Stimulated activated memory B cell treated with anti-CD40 and anti-IgM and Interleukin-4, amounts not matched to agents 10 μg/mL and 1 μg/mL and 100 μg/mL, for 72 hours (primary cell): ENCODE measurements at regions not wholly inside any gene's neighbourhood (a gene's known extent, or its start where the extent isn't known, plus 50 kb on each side); places are given as distances from the start of the nearest gene placed in this dataset.

Experiments used
- ATAC-seq: fragments of 150-1000 bp; cut with Tn5 transposase; 2 replicates; pipeline ENCODE4 v1.10.0; 2021
- H3K27ac Mint-ChIP-seq: one replicate; pipeline ENCODE4 v1.8.0; 2022; ENCODE audit warnings: mild to moderate bottlenecking, mixed read lengths
- H3K27me3 Mint-ChIP-seq: one replicate; pipeline ENCODE4 v1.8.0; 2022; ENCODE audit warnings: mixed read lengths
- H3K36me3 Mint-ChIP-seq: one replicate; pipeline ENCODE4 v1.8.0; 2022; ENCODE audit warnings: mixed read lengths
- H3K4me1 Mint-ChIP-seq: one replicate; pipeline ENCODE4 v1.8.0; 2022; ENCODE audit warnings: mixed read lengths
- H3K4me3 Mint-ChIP-seq: one replicate; pipeline ENCODE4 v1.8.0; 2022; ENCODE audit warnings: mild to moderate bottlenecking, moderate library complexity, mixed read lengths
- H3K9me3 Mint-ChIP-seq: one replicate; pipeline ENCODE4 v1.8.0; 2022; ENCODE audit warnings: mixed read lengths

DNA sequence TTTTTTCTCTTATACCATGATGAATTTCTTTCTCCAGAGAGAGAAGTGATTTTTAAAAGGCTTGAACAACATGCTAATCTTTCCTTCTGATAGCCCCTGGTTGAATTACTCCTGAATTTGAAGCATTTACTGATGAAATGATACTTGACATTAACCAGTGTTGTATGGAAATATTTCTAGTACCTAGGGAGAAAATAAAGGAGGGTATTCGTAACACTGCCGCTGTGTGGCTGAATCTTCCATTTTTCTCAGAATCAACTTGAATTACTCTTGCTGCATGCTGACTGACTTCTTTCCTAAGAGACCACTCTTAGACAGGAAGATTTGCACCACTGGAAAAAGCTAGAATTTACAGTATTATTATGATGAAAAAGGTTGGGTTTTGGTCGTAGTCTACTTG, 118.3 kb downstream of the FAT3 start:
- no peaks in the 10 kb centered on the region for H3K4me1 Mint-ChIP-seq
- no peaks in the 10 kb centered on the region for H3K27me3 Mint-ChIP-seq
- H3K4me3 Mint-ChIP-seq: no peak overlapping the region

DNA sequence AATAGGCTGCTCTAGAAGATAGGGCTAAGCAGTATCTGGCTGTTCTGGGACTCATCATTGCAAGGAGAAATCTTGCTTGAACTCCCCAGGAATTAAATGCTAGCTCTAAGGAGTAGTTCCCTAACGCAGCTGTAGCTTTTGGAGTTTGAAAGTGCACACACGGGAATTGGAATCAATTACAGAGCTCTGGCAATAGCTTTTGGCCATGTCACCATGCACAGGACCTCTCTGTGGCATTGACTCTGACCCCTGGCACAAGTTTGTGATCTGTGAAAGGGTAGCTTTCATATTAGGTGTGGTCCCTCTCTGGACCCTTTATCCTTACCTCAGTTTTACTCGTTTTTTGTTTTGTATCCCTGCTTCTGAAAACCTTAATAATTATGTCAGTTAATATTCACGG, 121.6 kb downstream of the FAT3 start:
- Mint-ChIP-seq H3K27ac (no peak overlapping the region), H3K4me3 (no peak overlapping the region), H3K36me3 (no peaks in the 10 kb centered on the region), H3K4me1 (no peaks in the 10 kb centered on the region), H3K9me3 (peaks cover 4% of the 10 kb centered on the region), H3K27me3 (no peaks in the 10 kb centered on the region)
- no peak for ATAC-seq

More for the DNA sequence above, 118.3 kb downstream of the FAT3 start:
- H3K27ac Mint-ChIP-seq: no peak overlapping the region
- ATAC-seq: no peak
- peaks cover 8% of the 10 kb centered on the region for H3K9me3 Mint-ChIP-seq
- H3K36me3 Mint-ChIP-seq: no peaks in the 10 kb centered on the region

DNA sequence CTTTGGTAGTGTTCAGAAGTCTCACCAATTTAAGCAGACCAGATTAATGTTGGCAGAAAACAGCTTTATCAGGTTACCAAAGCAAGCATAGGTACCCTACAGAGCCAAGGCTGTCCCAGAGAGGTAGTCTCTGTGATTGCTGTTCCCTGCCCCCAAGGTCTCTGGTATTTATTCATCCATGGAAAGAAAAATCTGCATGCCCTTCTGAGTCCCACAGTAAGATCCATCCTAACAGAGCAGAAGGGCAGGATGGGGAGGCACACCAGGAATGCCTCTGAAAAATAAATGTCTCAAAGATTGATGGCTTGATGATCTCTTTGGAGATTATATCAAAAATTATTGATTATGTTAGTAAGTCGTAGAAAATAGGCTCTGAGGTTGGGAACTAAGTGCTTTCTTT, 122.8 kb downstream of the FAT3 start:
- ATAC-seq: no peak
- Mint-ChIP-seq H3K4me1 (no peaks in the 10 kb centered on the region), H3K27ac (no peak overlapping the region), H3K4me3 (no peak overlapping the region), H3K9me3 (peaks cover under 1% of the 10 kb centered on the region), H3K27me3 (no peaks in the 10 kb centered on the region), H3K36me3 (no peaks in the 10 kb centered on the region)

DNA sequence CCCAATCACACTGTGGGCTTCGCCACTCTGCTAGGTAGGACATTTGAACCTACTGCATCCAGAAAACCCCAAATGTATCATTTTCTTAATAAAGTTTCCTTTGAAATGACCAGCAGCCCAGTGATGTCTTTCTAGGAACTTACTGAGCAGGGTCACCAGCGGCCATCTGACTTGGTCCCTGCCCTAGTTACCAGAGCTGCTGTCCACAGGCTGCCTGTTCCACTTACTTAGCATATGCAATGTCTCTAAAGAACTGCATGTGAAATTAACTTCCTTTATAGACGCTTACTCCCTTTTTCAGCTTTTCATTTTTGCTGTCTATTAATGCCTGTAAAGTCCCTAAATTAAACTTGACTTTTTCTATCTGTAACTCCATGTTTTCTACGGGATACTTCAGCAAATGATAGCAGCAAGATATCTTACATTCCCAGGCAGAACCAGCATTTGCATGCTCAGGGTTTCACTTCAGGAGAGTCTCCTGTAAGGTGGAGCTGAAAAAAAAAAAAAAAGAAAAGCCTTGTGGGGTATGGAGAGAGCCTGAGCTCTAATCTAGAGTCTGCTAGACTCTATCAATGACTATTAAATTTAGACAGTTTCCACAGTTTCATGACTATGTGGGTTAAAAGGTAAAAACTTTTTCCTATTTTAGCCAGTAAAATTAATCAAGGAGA, 125.0 kb downstream of the FAT3 start:
- peaks cover 7% of the 10 kb centered on the region for H3K9me3 Mint-ChIP-seq
- no peak for ATAC-seq
- H3K4me1 Mint-ChIP-seq: no peaks in the 10 kb centered on the region
- H3K27me3 Mint-ChIP-seq: no peaks in the 10 kb centered on the region
- no peak overlapping the region for H3K27ac Mint-ChIP-seq
- H3K36me3 Mint-ChIP-seq: no peaks in the 10 kb centered on the region
- H3K4me3 Mint-ChIP-seq: no peak overlapping the region

DNA sequence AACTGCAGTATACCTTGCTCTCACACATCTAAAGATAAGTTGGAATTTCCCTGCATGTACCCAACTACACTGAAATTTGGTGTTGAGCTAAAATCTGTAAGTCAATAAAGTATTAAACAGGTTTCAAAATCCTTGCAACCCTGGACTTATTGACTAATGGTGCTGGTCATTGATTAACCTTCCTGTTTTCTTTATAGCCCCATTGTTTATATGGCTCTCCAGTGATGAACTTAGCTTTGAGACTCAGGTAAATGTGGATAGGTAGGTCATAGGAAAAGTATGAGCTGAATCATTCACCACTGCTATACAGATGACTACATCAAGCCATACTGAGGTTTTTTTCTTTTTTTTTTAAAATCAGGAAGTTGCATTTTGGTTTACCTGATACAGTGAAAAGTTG, 132.7 kb downstream of the FAT3 start:
- H3K9me3 Mint-ChIP-seq: peaks cover 7% of the 10 kb centered on the region
- H3K27ac Mint-ChIP-seq: no peak overlapping the region
- no peaks in the 10 kb centered on the region for H3K27me3 Mint-ChIP-seq
- no peak for ATAC-seq
- no peaks in the 10 kb centered on the region for H3K4me1 Mint-ChIP-seq
- no peaks in the 10 kb centered on the region for H3K36me3 Mint-ChIP-seq
- no peak overlapping the region for H3K4me3 Mint-ChIP-seq

DNA sequence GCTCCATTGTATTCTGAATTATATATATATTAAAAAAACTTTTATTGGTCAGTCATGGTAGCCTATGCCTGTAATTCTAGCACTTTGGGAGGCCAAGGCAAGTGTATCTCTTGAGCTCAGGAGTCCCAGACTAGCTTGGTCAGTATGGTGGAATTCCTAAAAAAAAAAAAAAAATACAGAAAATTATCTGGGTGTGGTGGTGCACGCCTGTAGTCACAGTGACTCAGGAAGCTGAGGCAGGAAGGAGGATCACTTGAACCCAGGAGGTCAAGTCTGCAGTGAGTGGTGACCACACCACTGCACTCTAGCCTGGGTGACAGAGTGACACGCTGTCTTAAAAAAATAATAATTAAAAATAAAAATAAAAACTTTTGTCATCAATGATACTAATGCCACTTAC, 133.2 kb downstream of the FAT3 start:
- no peak for ATAC-seq

DNA sequence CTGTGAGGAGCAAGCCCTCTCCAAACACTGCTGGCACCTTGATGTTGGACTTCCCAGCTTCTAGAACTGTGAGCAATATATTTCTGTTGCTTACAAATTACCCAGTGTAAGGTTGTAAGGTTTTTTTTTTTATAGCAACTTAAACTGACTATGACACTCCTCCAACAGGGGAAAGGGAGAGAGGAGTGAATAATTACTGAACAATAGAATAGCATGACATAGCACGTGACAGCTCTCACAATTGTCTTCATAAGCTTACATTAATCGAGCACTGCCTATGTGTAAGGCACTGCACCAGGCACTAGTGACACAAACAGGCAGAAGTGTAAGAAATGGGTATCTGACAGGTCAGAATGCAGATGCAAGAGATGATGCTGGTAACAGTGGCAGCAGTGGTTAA, 136.9 kb downstream of the FAT3 start:
- Mint-ChIP-seq H3K4me1 (no peaks in the 10 kb centered on the region), H3K36me3 (no peaks in the 10 kb centered on the region)

More for the DNA sequence above, 133.2 kb downstream of the FAT3 start:
- Mint-ChIP-seq H3K27ac (no peak overlapping the region), H3K4me1 (no peaks in the 10 kb centered on the region), H3K27me3 (no peaks in the 10 kb centered on the region), H3K9me3 (peaks cover 4% of the 10 kb centered on the region), H3K4me3 (no peak overlapping the region), H3K36me3 (no peaks in the 10 kb centered on the region)

DNA sequence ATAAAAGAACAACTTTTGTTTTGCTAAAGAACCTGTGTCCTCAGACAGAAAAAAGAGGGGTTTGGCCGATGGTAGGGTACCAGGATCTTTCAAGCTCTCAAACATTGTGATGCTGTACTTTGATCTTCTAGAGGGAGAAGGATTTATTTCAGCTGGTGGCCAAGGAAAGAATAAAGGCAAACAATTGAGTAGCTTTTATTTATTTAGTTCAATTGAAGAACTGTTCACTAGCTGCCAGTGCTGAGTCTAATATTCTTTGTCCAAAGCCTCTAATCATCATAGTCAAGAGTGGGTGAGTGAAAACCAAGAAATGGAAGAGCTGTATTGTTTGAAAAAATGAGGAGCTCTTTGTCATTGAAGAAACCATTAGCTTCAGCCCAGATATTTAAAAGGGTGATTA, 138.4 kb downstream of the FAT3 start:
- Mint-ChIP-seq H3K36me3 (no peaks in the 10 kb centered on the region), H3K27me3 (no peaks in the 10 kb centered on the region), H3K27ac (no peak overlapping the region), H3K4me3 (no peak overlapping the region), H3K9me3 (no peaks in the 10 kb centered on the region), H3K4me1 (no peaks in the 10 kb centered on the region)
- no peak for ATAC-seq

More for the DNA sequence above, 136.9 kb downstream of the FAT3 start:
- no peak overlapping the region for H3K27ac Mint-ChIP-seq
- no peak overlapping the region for H3K4me3 Mint-ChIP-seq
- no peak for ATAC-seq
- no peaks in the 10 kb centered on the region for H3K27me3 Mint-ChIP-seq
- H3K9me3 Mint-ChIP-seq: no peaks in the 10 kb centered on the region

DNA sequence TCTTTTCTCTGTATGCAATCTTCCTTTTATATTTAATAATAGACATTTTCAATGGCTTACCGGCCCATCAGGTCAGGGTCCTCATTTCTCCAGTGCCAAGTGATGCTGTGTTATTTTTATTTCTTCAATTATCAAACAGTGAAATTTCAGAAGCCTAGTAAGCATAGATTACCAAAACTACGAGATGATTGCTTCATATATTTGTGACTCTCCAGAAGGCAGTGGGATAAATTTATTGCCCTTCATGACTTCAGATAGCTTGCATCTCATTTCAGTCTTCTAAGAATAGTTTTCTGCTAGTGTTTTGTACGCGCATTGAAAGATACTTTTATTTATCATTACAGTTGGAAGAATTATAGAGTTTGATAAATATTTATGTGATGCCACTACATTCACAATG, 139.6 kb downstream of the FAT3 start:
- H3K27me3 Mint-ChIP-seq: no peaks in the 10 kb centered on the region
- no peaks in the 10 kb centered on the region for H3K4me1 Mint-ChIP-seq
- no peaks in the 10 kb centered on the region for H3K9me3 Mint-ChIP-seq
- no peak overlapping the region for H3K27ac Mint-ChIP-seq
- H3K4me3 Mint-ChIP-seq: no peak overlapping the region
- ATAC-seq: no peak
- H3K36me3 Mint-ChIP-seq: no peaks in the 10 kb centered on the region

DNA sequence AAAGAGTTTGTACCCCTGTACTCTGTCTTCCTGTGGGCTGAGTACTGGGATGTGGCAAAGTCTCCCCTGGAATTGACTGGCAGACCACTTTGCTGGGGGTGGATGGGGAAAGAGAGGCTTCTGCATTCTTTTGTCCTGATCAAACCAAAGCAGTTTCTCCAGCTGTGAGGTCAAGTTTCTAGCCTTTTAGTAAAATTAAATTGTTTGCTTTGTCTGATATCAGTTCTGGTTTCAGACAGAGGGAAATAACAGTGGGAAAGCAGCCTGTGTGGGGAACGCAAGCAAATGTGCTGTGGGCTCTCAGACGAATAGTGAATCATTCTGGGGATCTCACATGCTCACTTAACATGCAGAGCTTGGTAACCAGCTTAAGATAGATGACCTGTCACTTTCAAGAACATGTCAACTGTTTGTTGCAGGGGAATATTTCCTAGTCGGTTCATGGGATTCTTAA, 151.6 kb downstream of the FAT3 start:
- no peak for ATAC-seq
- H3K4me3 Mint-ChIP-seq: no peak overlapping the region
- H3K9me3 Mint-ChIP-seq: peaks cover 3% of the 10 kb centered on the region
- no peaks in the 10 kb centered on the region for H3K27me3 Mint-ChIP-seq
- no peaks in the 10 kb centered on the region for H3K36me3 Mint-ChIP-seq
- H3K4me1 Mint-ChIP-seq: no peaks in the 10 kb centered on the region
- H3K27ac Mint-ChIP-seq: no peak overlapping the region

DNA sequence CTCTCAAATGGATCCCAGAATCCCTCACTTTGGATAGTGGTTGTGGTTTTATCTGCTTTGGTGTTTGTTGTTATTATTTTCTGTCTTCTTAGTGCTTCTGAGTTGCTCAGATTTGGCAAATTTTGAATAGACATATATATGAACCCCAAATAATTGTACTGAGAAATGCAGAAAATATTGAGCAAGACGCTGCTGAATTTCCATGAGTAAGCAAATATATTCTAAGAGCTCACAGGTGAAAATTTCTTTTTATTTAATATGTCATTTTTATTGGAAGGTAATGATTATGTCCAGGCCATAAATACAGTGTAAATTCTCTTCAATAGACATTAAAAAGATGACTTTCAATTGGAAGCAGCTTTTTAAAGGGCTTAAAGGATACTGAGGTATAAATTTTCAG, 152.1 kb downstream of the FAT3 start:
- ATAC-seq: no peak
- Mint-ChIP-seq H3K4me1 (no peaks in the 10 kb centered on the region), H3K4me3 (no peak overlapping the region), H3K9me3 (peaks cover 3% of the 10 kb centered on the region), H3K36me3 (no peaks in the 10 kb centered on the region), H3K27me3 (no peaks in the 10 kb centered on the region), H3K27ac (no peak overlapping the region)

DNA sequence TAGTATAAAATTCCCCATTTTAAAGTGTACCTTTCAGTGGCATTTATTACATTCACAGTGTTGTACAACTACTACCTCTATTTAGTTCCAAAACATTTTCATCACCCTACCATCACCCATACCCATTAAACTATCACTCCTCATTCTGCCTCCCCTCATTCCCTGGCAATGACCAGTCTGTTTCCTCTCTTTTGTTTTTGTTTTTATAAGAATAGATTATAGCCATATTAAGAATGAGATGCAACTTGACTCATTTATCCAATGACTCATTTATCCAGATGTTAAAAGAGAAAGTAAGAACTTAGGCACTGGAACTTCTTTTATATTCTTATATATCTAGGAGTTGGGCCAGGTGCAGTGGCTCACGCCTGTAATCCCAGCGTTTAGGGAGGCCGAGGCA, 156.3 kb downstream of the FAT3 start:
- ATAC-seq: no peak
- Mint-ChIP-seq H3K36me3 (no peaks in the 10 kb centered on the region), H3K9me3 (peaks cover 3% of the 10 kb centered on the region), H3K4me1 (no peaks in the 10 kb centered on the region), H3K4me3 (no peak overlapping the region), H3K27me3 (no peaks in the 10 kb centered on the region), H3K27ac (no peak overlapping the region)

DNA sequence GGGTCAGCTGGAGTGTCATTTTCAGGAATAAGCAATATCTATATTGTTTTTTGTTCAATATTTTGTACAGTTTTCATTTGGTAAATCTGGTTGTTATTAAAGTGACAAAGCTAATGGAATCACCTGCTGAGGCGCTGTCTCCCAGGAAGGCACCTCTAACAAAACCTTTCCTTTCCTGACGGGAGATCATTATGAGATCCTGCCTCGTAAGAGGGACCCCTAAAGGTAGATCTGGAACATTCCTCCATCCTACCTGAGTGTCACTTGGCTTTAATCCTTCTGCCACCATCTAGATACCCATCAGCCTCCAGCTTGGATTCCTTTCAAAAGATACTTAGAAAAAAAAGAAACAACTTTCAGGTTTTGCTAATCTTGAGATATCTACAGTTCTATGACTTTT, 157.7 kb downstream of the FAT3 start:
- Mint-ChIP-seq H3K27ac (no peak overlapping the region), H3K4me1 (no peaks in the 10 kb centered on the region), H3K9me3 (peaks cover 9% of the 10 kb centered on the region), H3K4me3 (no peak overlapping the region), H3K27me3 (no peaks in the 10 kb centered on the region), H3K36me3 (no peaks in the 10 kb centered on the region)
- no peak for ATAC-seq

DNA sequence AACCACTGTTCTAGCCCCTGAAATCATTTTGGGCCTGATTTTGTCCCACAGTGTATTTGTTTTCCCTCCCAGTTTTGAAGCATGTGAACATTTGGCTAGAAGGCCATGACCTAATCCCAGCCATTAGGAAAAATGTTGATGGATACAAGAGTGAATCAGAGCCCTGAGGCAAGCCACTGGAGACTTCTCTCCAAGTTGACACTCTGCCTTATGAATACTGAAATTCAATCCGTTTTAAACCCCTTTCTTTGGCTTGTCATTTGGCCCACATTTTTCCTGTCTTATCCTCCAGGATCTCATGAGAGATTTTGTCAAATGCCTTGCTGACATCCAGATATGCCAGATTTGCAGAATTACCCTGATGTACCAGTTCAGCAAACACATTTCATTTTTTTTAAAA, 158.8 kb downstream of the FAT3 start:
- no peaks in the 10 kb centered on the region for H3K27me3 Mint-ChIP-seq
- H3K4me3 Mint-ChIP-seq: no peak overlapping the region
- no peak overlapping the region for H3K27ac Mint-ChIP-seq
- H3K36me3 Mint-ChIP-seq: no peaks in the 10 kb centered on the region
- peaks cover 9% of the 10 kb centered on the region for H3K9me3 Mint-ChIP-seq
- H3K4me1 Mint-ChIP-seq: no peaks in the 10 kb centered on the region
- no peak for ATAC-seq

DNA sequence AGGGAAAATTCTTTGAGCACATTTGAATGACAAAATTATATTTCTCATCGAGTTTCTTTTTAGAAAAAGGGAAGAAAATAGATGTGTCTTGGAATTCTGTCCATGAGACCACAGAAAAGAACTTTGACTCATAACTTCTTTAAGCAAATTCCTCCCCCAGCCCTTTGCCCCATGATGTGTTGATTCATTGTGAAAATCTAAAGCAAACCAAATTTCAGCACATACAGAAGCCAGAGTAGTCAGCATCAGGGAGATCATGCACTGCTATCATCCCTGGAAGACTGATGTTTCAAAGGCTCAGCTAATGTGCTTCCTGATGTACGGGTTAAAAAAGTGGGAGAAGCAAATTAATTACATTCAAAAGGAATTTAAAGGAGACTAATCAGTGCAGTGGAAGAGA, 159.7 kb downstream of the FAT3 start:
- no peaks in the 10 kb centered on the region for H3K27me3 Mint-ChIP-seq
- no peaks in the 10 kb centered on the region for H3K36me3 Mint-ChIP-seq
- no peak for ATAC-seq
- H3K4me1 Mint-ChIP-seq: no peaks in the 10 kb centered on the region
- H3K27ac Mint-ChIP-seq: no peak overlapping the region
- peaks cover 9% of the 10 kb centered on the region for H3K9me3 Mint-ChIP-seq
- no peak overlapping the region for H3K4me3 Mint-ChIP-seq

DNA sequence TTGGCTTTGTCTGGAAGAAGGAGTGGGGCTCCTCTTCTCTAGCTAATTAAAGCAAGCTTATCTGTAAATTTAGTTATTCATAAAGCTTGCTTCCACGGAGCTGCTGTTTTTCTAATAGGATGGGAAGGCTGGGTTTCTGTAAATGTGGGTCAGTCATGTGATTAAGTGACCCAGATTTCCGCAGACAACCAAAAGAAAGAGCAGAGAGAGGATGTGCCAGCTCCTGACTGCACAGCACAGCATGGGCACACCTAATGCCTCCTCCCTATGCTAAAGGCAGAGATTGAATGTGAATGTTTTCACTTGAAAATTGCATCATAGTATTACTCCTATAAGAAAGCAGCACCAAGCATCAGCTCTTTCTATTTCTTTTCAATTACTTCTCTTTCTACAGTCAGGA, 160.2 kb downstream of the FAT3 start:
- Mint-ChIP-seq H3K27ac (no peak overlapping the region), H3K36me3 (no peaks in the 10 kb centered on the region), H3K9me3 (peaks cover 7% of the 10 kb centered on the region), H3K4me3 (no peak overlapping the region), H3K4me1 (no peaks in the 10 kb centered on the region), H3K27me3 (no peaks in the 10 kb centered on the region)
- ATAC-seq: no peak

DNA sequence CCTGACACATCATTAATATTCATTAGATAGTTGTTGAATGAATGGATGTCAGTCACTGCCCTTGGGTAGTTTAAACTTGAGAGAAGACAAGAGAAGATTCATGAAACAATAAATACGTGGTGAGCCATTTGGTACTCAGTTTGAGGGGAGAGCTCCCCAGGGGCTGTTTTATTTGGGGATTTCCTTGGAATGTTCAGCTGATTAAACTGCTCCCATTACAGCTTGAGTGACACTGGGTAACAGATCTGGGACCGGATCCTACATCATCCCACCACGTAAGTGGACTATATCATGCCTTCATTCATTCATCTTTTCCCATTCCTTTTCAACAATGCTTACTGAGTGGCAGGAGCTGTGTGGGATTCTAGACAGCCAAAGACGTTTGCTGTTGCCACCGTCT, 162.0 kb downstream of the FAT3 start:
- H3K4me3 Mint-ChIP-seq: no peak overlapping the region
- no peak overlapping the region for H3K27ac Mint-ChIP-seq
- ATAC-seq: no peak
- H3K9me3 Mint-ChIP-seq: peaks cover 6% of the 10 kb centered on the region
- H3K36me3 Mint-ChIP-seq: no peaks in the 10 kb centered on the region
- no peaks in the 10 kb centered on the region for H3K27me3 Mint-ChIP-seq
- no peaks in the 10 kb centered on the region for H3K4me1 Mint-ChIP-seq
